Gastrocnemius medialis (tissue), 4 donors: ENCODE measurements at regions not wholly inside any gene's neighbourhood (a gene's known extent, or its start where the extent isn't known, plus 50 kb on each side); places are given as distances from the start of the nearest gene placed in this dataset.

ENCODE experiments used
- CTCF ChIP-seq, 5 experiments: fragments of 450-650 bp in 3 of 5; fragments of 200-600 bp in 2 of 5; sonication (generic) in 2 of 5; IDR thresholded peaks in 4 of 5; conservative IDR thresholded peaks in 1 of 5; 1 replicate in 4 of 5; 2 replicates in 1 of 5; pipeline ENCODE4 v1.5.1; 2016 to 2019; ENCODE audit warnings: antibody characterized with exemption in 5 of 5, mild to moderate bottlenecking in 3 of 5, moderate library complexity in 3 of 5
- POLR2A ChIP-seq, 2 donors: fragments of 450-650 bp; IDR thresholded peaks; one replicate each; pipeline ENCODE4 v1.6.1; 2017; ENCODE audit warnings: antibody characterized with exemption in 2 of 2, mild to moderate bottlenecking in 2 of 2, moderate library complexity in 2 of 2

GRCh38 chr7:17239683-17240521 lies 58.5 kb upstream of the AHR start:
- TF ChIP-seq POLR2A (IDR thresholded peaks at IDR 0.05) (no peak), CTCF (IDR thresholded peaks at IDR 0.05 in 4 of 5, conservative IDR thresholded peaks at IDR 0.05 in 1 of 5) (no peak)
